Gastroesophageal sphincter (tissue), 3 donors: ENCODE measurements at regions not wholly inside any gene's neighbourhood (a gene's known extent, or its start where the extent isn't known, plus 50 kb on each side); places are given as distances from the start of the nearest gene placed in this dataset.

Source experiments
- POLR2A ChIP-seq, 2 donors: fragments of 450-650 bp; IDR thresholded peaks; one replicate each; pipeline ENCODE4 v1.6.1; 2017; ENCODE audit warnings: antibody characterized with exemption in 2 of 2, mild to moderate bottlenecking in 2 of 2, moderate library complexity in 1 of 2
- TF ChIP-seq, protein P1 (sequence below), 4 experiments: fragments of 200-600 bp in 2 of 4; fragments of 450-650 bp in 2 of 4; sonication (generic) in 1 of 4; IDR thresholded peaks; one replicate each; pipeline ENCODE4 v1.5.1; 2017 to 2019; ENCODE audit warnings: antibody characterized with exemption in 4 of 4, mild to moderate bottlenecking in 2 of 4, moderate library complexity in 2 of 4

DNA sequence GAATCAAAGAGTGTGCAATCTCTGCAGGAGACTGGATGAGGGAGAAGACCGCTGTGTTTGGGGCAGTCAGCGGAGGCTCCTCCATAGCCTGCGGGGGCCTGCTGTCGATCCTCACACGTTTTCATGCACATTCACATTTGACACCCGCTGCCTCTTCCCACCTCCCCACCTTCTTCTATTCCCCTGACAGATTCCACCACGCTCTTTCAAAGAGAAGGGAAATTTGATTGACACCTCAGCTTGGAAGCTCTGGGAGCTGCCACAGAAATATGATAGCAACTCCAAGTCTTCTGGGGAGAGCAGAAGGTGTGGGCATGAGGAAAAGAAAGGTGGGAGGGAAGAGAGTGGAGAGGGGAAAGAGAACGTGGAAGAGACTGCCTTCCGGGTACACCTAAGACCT, 87.5 kb downstream of the BOD1L2 start:
- TF ChIP-seq, protein P1, sequence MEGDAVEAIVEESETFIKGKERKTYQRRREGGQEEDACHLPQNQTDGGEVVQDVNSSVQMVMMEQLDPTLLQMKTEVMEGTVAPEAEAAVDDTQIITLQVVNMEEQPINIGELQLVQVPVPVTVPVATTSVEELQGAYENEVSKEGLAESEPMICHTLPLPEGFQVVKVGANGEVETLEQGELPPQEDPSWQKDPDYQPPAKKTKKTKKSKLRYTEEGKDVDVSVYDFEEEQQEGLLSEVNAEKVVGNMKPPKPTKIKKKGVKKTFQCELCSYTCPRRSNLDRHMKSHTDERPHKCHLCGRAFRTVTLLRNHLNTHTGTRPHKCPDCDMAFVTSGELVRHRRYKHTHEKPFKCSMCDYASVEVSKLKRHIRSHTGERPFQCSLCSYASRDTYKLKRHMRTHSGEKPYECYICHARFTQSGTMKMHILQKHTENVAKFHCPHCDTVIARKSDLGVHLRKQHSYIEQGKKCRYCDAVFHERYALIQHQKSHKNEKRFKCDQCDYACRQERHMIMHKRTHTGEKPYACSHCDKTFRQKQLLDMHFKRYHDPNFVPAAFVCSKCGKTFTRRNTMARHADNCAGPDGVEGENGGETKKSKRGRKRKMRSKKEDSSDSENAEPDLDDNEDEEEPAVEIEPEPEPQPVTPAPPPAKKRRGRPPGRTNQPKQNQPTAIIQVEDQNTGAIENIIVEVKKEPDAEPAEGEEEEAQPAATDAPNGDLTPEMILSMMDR (IDR thresholded peaks at IDR 0.05) = no peak
- TF ChIP-seq POLR2A (IDR thresholded peaks at IDR 0.05) = no peak
